ENCODE measurements at regions not wholly inside any gene's neighbourhood (a gene's known extent, or its start where the extent isn't known, plus 50 kb on each side); places are given as distances from the start of the nearest gene placed in this dataset.
"Not testable (repeated sequence)": the region's sequence is repeated elsewhere in the genome, so short reads cannot be mapped to it uniquely, and the experiment has no call there.

- no peak for DNase-seq (ENCODE audit: low spot score)
Observed at GRCh38 chr7:17093461-17093860, 205.0 kb upstream of the AHR start.

- DNase-seq (ENCODE audit: low spot score): no peak
Observed at GRCh38 chr7:17094963-17095574, 203.4 kb upstream of the AHR start.

- no peak for DNase-seq (ENCODE audit: low spot score)
Observed at GRCh38 chr7:17095931-17096330, 202.5 kb upstream of the AHR start.

GRCh38 chr7:17097668-17098297 lies 200.7 kb upstream of the AHR start:
- DNase-seq (ENCODE audit: low spot score): no peak

- DNase-seq (ENCODE audit: low spot score): no peak
Observed at GRCh38 chr7:17098515-17098914, 199.9 kb upstream of the AHR start.

- DNase-seq (ENCODE audit: low spot score): peak; percentile 31
Observed at GRCh38 chr7:17099083-17099973, 199.1 kb upstream of the AHR start.

GRCh38 chr7:17099974-17100509 lies 198.4 kb upstream of the AHR start:
- not testable (repeated sequence) for DNase-seq (ENCODE audit: low spot score)

GRCh38 chr7:17101207-17101696 lies 197.2 kb upstream of the AHR start:
- DNase-seq (ENCODE audit: low spot score): no peak

GRCh38 chr7:17103170-17103569 lies 195.3 kb upstream of the AHR start:
- DNase-seq (ENCODE audit: low spot score): no peak

- no peak for DNase-seq (ENCODE audit: low spot score)
Observed at GRCh38 chr7:17103984-17104383, 194.5 kb upstream of the AHR start.

GRCh38 chr7:17104419-17104818 lies 194.0 kb upstream of the AHR start:
- no peak for DNase-seq (ENCODE audit: low spot score)

GRCh38 chr7:17105701-17106100 lies 192.8 kb upstream of the AHR start:
- DNase-seq (ENCODE audit: low spot score): no peak

GRCh38 chr7:17108049-17108584 lies 190.3 kb upstream of the AHR start:
- DNase-seq (ENCODE audit: low spot score): no peak

GRCh38 chr7:17109020-17109419 lies 189.4 kb upstream of the AHR start:
- DNase-seq (ENCODE audit: low spot score): peak; percentile 39

- not testable (repeated sequence) for DNase-seq (ENCODE audit: low spot score)
Observed at GRCh38 chr7:17113770-17114169, 184.7 kb upstream of the AHR start.

- DNase-seq (ENCODE audit: low spot score): no peak
Observed at GRCh38 chr7:17118412-17118811, 180.0 kb upstream of the AHR start.

GRCh38 chr7:17120756-17121155 lies 177.7 kb upstream of the AHR start:
- DNase-seq (ENCODE audit: low spot score): no peak

GRCh38 chr7:17121671-17122070 lies 176.8 kb upstream of the AHR start:
- no peak for DNase-seq (ENCODE audit: low spot score)

GRCh38 chr7:17123020-17123419 lies 175.4 kb upstream of the AHR start:
- no peak for DNase-seq (ENCODE audit: low spot score)

- DNase-seq (ENCODE audit: low spot score): no peak
Observed at GRCh38 chr7:17126413-17127268, 171.8 kb upstream of the AHR start.

- no peak for DNase-seq (ENCODE audit: low spot score)
Observed at GRCh38 chr7:17129218-17129617, 169.2 kb upstream of the AHR start.
